Activated CD4-positive, alpha-beta memory T cell treated with anti-CD3 and anti-CD28 coated beads, Interleukin-2, amount 10 ng/mL, durations not matched to agents 7 days and 5 days (primary cell): ENCODE measurements at regions not wholly inside any gene's neighbourhood (a gene's known extent, or its start where the extent isn't known, plus 50 kb on each side); places are given as distances from the start of the nearest gene placed in this dataset.

Experiments used
- CTCF ChIA-PET: fragments of 350-600 bp; sonication (Branson Sonifier 250); formaldehyde crosslinking; loops from one replicate; lab custom pipeline; 2021; ENCODE audit warnings: antibody characterized with exemption, inconsistent platforms; lab: Charles Lee
- POLR2A ChIA-PET: fragments of 350-600 bp; sonication (Branson Sonifier 250); formaldehyde crosslinking; loops from one replicate; lab custom pipeline; 2021; ENCODE audit warnings: antibody characterized with exemption; lab: Charles Lee
- DNase-seq: peaks from one replicate; pipeline ENCODE4 v3.0.0-alpha.2; 2020
- H3K27ac Mint-ChIP-seq: one replicate; pipeline ENCODE4 v1.8.0; 2021; ENCODE audit warnings: mild to moderate bottlenecking, mixed read lengths
- H3K27me3 Mint-ChIP-seq: one replicate; pipeline ENCODE4 v1.8.0; 2021; ENCODE audit warnings: mixed read lengths
- H3K36me3 Mint-ChIP-seq: one replicate; pipeline ENCODE4 v1.8.0; 2021; ENCODE audit warnings: low read depth, mixed read lengths
- H3K4me1 Mint-ChIP-seq: one replicate; pipeline ENCODE4 v1.8.0; 2021; ENCODE audit warnings: mixed read lengths
- H3K4me3 Mint-ChIP-seq: one replicate; pipeline ENCODE4 v1.8.0; 2021; ENCODE audit warnings: mild to moderate bottlenecking, mixed read lengths
- H3K9me3 Mint-ChIP-seq: one replicate; pipeline ENCODE4 v1.8.0; 2021; ENCODE audit warnings: mixed read lengths

GRCh38 chr3:7924228-7924627, 577.4 kb upstream of the LMCD1 start:
- H3K4me1 Mint-ChIP-seq, result no peaks in the 10 kb centered on the region
- H3K27ac Mint-ChIP-seq, result no peak overlapping the region
- ChIA-PET POLR2A (no interaction called here), CTCF (no interaction called here)
- H3K9me3 Mint-ChIP-seq, result no peaks in the 10 kb centered on the region
- no peaks in the 10 kb centered on the region for H3K27me3 Mint-ChIP-seq
- no peaks in the 10 kb centered on the region for H3K36me3 Mint-ChIP-seq
- DNase-seq, result no peak
- no peak overlapping the region for H3K4me3 Mint-ChIP-seq

- ChIA-PET CTCF (no interaction called here), POLR2A (no interaction called here)
- no peak overlapping the region for H3K4me3 Mint-ChIP-seq
- no peak overlapping the region for H3K27ac Mint-ChIP-seq
- H3K4me1 Mint-ChIP-seq, result no peaks in the 10 kb centered on the region
- H3K27me3 Mint-ChIP-seq, result no peaks in the 10 kb centered on the region
- DNase-seq, result no peak
- H3K36me3 Mint-ChIP-seq, result no peaks in the 10 kb centered on the region
- H3K9me3 Mint-ChIP-seq, result no peaks in the 10 kb centered on the region
Observed at GRCh38 chr3:7927015-7927414, 574.6 kb upstream of the LMCD1 start.

GRCh38 chr3:7927864-7928263, 573.8 kb upstream of the LMCD1 start:
- Mint-ChIP-seq H3K4me1 (no peaks in the 10 kb centered on the region), H3K36me3 (no peaks in the 10 kb centered on the region), H3K27me3 (no peaks in the 10 kb centered on the region), H3K9me3 (no peaks in the 10 kb centered on the region), H3K27ac (no peak overlapping the region), H3K4me3 (no peak overlapping the region)
- no peak for DNase-seq
- POLR2A ChIA-PET, result no interaction called here
- CTCF ChIA-PET, result no interaction called here

- Mint-ChIP-seq H3K4me1 (no peaks in the 10 kb centered on the region), H3K4me3 (no peak overlapping the region), H3K36me3 (no peaks in the 10 kb centered on the region), H3K27ac (no peak overlapping the region), H3K9me3 (no peaks in the 10 kb centered on the region), H3K27me3 (no peaks in the 10 kb centered on the region)
- ChIA-PET CTCF (no interaction called here), POLR2A (no interaction called here)
- DNase-seq, result no peak
Observed at GRCh38 chr3:7929319-7929889, 572.2 kb upstream of the LMCD1 start.

- H3K9me3 Mint-ChIP-seq, result peaks cover 6% of the 10 kb centered on the region
- ChIA-PET CTCF (no interaction called here), POLR2A (no interaction called here)
- H3K4me3 Mint-ChIP-seq, result no peak overlapping the region
- no peaks in the 10 kb centered on the region for H3K4me1 Mint-ChIP-seq
- H3K27ac Mint-ChIP-seq, result no peak overlapping the region
- no peak for DNase-seq
- no peaks in the 10 kb centered on the region for H3K27me3 Mint-ChIP-seq
- no peaks in the 10 kb centered on the region for H3K36me3 Mint-ChIP-seq
Observed at GRCh38 chr3:7934362-7934761, 567.3 kb upstream of the LMCD1 start.

- H3K27me3 Mint-ChIP-seq, result no peaks in the 10 kb centered on the region
- H3K4me1 Mint-ChIP-seq, result no peaks in the 10 kb centered on the region
- H3K4me3 Mint-ChIP-seq, result no peak overlapping the region
- H3K27ac Mint-ChIP-seq, result no peak overlapping the region
- ChIA-PET POLR2A (no interaction called here), CTCF (no interaction called here)
- H3K9me3 Mint-ChIP-seq, result peaks cover 3% of the 10 kb centered on the region
- no peaks in the 10 kb centered on the region for H3K36me3 Mint-ChIP-seq
- no peak for DNase-seq
Observed at GRCh38 chr3:7947930-7948329, 553.7 kb upstream of the LMCD1 start.

- ChIA-PET POLR2A (no interaction called here), CTCF (no interaction called here)
- H3K36me3 Mint-ChIP-seq, result no peaks in the 10 kb centered on the region
- no peaks in the 10 kb centered on the region for H3K27me3 Mint-ChIP-seq
- no peak overlapping the region for H3K27ac Mint-ChIP-seq
- no peaks in the 10 kb centered on the region for H3K4me1 Mint-ChIP-seq
- no peak for DNase-seq
- no peak overlapping the region for H3K4me3 Mint-ChIP-seq
- H3K9me3 Mint-ChIP-seq, result peaks cover 3% of the 10 kb centered on the region
Observed at GRCh38 chr3:7950890-7951289, 550.7 kb upstream of the LMCD1 start.

GRCh38 chr3:7953449-7954014, 548.1 kb upstream of the LMCD1 start:
- H3K4me1 Mint-ChIP-seq, result no peaks in the 10 kb centered on the region
- DNase-seq, result no peak
- H3K36me3 Mint-ChIP-seq, result no peaks in the 10 kb centered on the region
- H3K27me3 Mint-ChIP-seq, result no peaks in the 10 kb centered on the region
- ChIA-PET CTCF (no interaction called here), POLR2A (no interaction called here)
- no peaks in the 10 kb centered on the region for H3K9me3 Mint-ChIP-seq
- H3K4me3 Mint-ChIP-seq, result no peak overlapping the region
- H3K27ac Mint-ChIP-seq, result no peak overlapping the region

- CTCF ChIA-PET, result no interaction called here
- Mint-ChIP-seq H3K9me3 (no peaks in the 10 kb centered on the region), H3K27ac (no peak overlapping the region), H3K36me3 (no peaks in the 10 kb centered on the region), H3K27me3 (no peaks in the 10 kb centered on the region), H3K4me3 (no peak overlapping the region), H3K4me1 (no peaks in the 10 kb centered on the region)
- no peak for DNase-seq
- POLR2A ChIA-PET, result no interaction called here
Observed at GRCh38 chr3:7957024-7957423, 544.6 kb upstream of the LMCD1 start.

- CTCF ChIA-PET, result no interaction called here
- H3K36me3 Mint-ChIP-seq, result no peaks in the 10 kb centered on the region
- no peak overlapping the region for H3K4me3 Mint-ChIP-seq
- no peak for DNase-seq
- no peaks in the 10 kb centered on the region for H3K4me1 Mint-ChIP-seq
- H3K27ac Mint-ChIP-seq, result no peak overlapping the region
- no peaks in the 10 kb centered on the region for H3K27me3 Mint-ChIP-seq
- POLR2A ChIA-PET, result no interaction called here
- H3K9me3 Mint-ChIP-seq, result no peaks in the 10 kb centered on the region
Observed at GRCh38 chr3:7959094-7959493, 542.5 kb upstream of the LMCD1 start.

GRCh38 chr3:7960601-7961000, 541.0 kb upstream of the LMCD1 start:
- Mint-ChIP-seq H3K27me3 (no peaks in the 10 kb centered on the region), H3K4me1 (no peaks in the 10 kb centered on the region), H3K27ac (no peak overlapping the region), H3K36me3 (no peaks in the 10 kb centered on the region), H3K9me3 (no peaks in the 10 kb centered on the region), H3K4me3 (no peak overlapping the region)
- DNase-seq, result no peak
- CTCF ChIA-PET, result no interaction called here
- POLR2A ChIA-PET, result no interaction called here

- Mint-ChIP-seq H3K4me1 (no peaks in the 10 kb centered on the region), H3K4me3 (no peak overlapping the region), H3K36me3 (no peaks in the 10 kb centered on the region), H3K9me3 (no peaks in the 10 kb centered on the region), H3K27ac (no peak overlapping the region), H3K27me3 (no peaks in the 10 kb centered on the region)
- ChIA-PET POLR2A (no interaction called here), CTCF (no interaction called here)
- DNase-seq, result no peak
Observed at GRCh38 chr3:7962301-7962700, 539.3 kb upstream of the LMCD1 start.

- Mint-ChIP-seq H3K27ac (no peak overlapping the region), H3K9me3 (no peaks in the 10 kb centered on the region), H3K4me3 (no peak overlapping the region), H3K4me1 (no peaks in the 10 kb centered on the region), H3K27me3 (no peaks in the 10 kb centered on the region), H3K36me3 (no peaks in the 10 kb centered on the region)
- DNase-seq, result no peak
- ChIA-PET POLR2A (no interaction called here), CTCF (no interaction called here)
Observed at GRCh38 chr3:7964899-7965298, 536.7 kb upstream of the LMCD1 start.

GRCh38 chr3:7973006-7973405, 528.6 kb upstream of the LMCD1 start:
- Mint-ChIP-seq H3K36me3 (no peaks in the 10 kb centered on the region), H3K4me3 (no peak overlapping the region), H3K9me3 (no peaks in the 10 kb centered on the region), H3K4me1 (no peaks in the 10 kb centered on the region), H3K27me3 (no peaks in the 10 kb centered on the region), H3K27ac (no peak overlapping the region)
- POLR2A ChIA-PET, result no interaction called here
- no peak for DNase-seq
- CTCF ChIA-PET, result no interaction called here
